HG02852 (cell line): ENCODE measurements at regions not wholly inside any gene's neighbourhood (a gene's known extent, or its start where the extent isn't known, plus 50 kb on each side); places are given as distances from the start of the nearest gene placed in this dataset.

ENCODE experiments used
- ATAC-seq: cut with Tn5 transposase; IDR thresholded peaks from one replicate; pipeline ENCODE4 v1.9.1; 2021; ENCODE audit warnings: mild to moderate bottlenecking, moderate library complexity; ENCODE audit not compliant: unreplicated experiment

DNA sequence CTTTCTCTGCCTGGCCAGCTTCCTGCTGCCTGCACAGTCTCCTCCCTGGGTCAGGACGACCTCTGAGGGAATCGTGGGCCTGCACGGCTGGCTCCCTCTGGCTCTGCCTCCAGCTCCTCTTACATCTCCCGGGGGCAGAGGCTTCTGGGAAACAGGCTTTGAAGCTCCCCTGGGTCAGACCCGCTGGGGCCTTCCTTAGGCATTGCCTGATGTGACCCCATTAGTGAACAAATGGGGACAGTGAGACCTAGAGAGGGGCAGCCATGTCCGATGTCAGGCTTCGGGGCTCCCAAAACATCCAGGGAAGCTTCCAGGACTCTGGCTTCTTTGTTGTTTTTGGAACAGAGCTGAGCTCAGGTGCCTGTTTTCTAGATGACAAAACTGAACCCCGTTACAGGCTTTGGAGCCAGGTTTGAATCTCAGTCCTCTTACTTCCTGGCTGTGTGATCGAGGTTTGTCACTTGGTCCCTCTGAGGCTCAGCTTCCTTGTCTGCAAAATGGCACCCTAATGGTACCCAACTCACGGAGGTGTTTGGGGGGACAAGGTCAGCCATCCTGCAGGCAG lies 94.3 kb downstream of the CEBPB start:
- ATAC-seq, result no peak

DNA sequence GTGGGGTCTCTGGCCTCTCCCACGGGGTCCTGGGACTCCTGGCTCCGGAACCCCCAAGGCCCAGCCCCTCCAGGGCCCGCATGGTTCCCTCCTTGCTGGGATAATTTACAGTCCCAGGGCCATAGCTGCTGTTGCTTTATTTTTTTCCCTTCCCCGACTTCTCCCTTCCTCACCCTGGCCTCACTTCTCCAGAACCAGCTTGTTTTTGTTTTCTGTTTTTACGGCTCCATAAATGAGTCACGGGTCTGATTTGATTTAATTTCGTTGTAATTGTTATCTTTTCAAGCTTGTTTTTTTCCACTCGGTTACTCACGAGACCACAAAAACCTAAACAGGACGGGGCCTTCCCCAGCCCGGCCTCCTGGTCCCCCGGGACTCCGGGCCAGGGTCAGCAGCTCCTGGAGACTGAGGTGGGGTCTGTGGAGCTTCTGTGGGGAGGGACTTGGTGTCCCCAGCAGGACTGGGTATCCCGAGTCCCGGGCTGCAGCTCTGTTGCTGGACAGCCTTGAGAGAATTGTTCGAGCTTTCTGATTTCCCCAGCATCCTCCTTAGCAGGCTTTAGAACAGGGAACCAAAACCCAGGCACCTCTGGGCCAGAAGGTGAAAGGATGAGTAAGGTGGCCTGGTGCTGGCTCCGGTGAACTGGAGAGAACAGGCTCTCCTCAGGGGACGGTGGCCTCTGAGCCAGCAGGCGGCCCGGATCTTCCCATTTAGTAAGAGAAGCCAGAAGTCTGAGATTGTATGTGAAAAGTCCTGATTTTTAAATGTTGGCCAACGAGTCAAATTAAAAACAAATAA lies 94.9 kb downstream of the CEBPB start:
- ATAC-seq, result peak; percentile 66

DNA sequence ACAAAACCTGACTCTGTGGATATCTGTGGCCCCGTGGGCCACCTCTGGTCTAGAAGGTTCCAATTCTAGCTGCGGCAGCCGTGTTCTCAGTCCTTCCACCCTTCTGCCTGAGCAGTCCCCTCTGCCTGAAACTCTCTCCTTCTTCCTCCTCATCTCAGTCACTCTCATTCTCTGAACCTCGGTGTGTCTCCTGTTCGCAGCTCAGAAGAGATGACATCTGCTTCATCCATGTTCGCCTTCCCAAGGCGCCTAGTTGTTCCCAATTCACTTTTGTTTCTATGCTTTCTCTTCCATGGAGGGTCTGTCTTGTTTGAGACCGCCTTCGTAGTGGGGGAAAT lies 95.5 kb downstream of the CEBPB start:
- peak; percentile 48 for ATAC-seq

DNA sequence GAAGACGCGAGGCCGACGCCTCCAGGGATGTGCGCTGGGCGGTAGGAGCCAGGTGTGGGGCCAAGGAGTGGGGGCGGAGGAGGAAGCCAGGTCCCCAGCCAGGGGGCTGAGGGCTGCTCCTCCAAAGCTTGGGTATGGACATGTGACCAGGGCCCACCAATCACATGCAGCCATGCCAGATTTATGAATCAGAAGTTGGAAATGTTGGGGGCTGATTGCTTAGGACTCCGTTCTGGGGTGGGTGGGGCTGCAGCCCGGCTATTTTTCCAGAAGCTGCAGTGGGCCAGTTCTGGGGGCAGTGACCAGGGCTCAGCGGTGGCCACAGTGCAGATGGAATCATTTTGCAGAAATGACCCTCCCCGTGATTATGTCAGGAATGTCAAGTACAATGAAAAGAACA lies 96.0 kb downstream of the CEBPB start:
- peak; percentile 38 for ATAC-seq

GRCh38 chr20:50287512-50287911 lies 96.9 kb downstream of the CEBPB start:
- no peak for ATAC-seq

- no peak for ATAC-seq
Observed at GRCh38 chr20:50288128-50288623, 97.5 kb downstream of the CEBPB start.

DNA sequence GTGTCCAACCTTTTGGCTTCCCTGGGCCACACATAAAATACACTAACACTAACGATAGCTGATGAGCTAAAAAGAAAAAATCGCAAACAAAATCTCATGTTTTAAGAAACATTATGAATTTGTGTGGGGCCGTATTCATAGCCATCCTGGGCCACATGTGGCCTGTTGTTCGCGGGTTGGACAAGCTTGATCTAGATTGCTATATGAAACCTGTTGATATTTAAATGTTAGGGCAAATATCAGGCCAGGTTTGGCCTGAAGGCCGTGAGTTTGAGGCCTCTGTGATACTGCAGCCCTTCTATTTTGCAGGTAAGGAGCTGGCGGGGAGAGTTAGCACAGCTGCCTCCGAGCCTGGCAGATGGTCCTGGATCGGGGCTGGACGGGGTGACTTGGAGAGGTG lies 99.0 kb downstream of the CEBPB start:
- no peak for ATAC-seq

DNA sequence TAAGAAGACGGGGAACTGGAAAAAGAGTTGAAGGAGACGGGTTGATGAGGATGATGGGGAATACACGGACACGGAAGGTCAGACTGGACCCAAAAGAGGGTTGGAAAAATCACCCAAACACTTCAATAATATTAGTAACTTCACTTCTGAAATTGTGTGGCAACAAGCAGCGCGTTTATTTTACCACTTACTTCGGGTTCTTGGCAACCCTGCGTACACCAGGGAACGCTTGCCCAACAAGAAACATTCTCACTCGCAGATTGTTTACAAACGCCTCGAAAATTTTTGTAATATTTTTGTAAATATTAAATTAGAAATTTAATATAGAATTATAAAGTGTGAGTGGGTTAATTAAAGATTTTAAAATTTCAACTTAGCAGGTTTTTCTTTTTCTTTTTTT lies 99.5 kb downstream of the CEBPB start:
- no peak for ATAC-seq

- no peak for ATAC-seq
Observed at GRCh38 chr20:50290808-50291207, 100.2 kb downstream of the CEBPB start.

GRCh38 chr20:50291254-50292078 lies 100.8 kb downstream of the CEBPB start:
- no peak for ATAC-seq

DNA sequence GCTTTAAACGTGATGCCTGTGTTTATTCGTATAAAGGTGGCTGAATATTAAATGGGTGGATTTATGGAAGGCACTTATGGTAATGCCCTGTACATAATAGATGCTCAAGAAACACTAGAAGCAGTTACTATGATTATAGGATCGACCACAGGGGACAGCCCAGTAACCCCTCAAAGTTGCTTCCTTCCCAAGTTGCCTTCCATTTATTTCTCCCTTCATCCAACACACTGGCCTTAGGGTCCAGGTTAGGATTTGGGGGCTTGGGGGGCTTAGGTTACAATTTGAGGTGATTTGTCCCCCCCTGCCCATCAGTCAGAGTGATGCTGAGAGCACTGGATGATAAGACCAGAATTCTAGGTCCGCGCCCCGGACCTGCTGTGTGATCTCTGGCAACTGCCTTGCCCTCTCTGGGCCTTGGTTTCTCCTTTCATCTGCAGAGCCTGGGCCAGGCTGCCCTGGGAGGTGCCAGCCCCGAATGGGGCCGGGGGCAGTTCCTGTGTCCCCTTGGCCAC lies 101.5 kb downstream of the CEBPB start:
- no peak for ATAC-seq

DNA sequence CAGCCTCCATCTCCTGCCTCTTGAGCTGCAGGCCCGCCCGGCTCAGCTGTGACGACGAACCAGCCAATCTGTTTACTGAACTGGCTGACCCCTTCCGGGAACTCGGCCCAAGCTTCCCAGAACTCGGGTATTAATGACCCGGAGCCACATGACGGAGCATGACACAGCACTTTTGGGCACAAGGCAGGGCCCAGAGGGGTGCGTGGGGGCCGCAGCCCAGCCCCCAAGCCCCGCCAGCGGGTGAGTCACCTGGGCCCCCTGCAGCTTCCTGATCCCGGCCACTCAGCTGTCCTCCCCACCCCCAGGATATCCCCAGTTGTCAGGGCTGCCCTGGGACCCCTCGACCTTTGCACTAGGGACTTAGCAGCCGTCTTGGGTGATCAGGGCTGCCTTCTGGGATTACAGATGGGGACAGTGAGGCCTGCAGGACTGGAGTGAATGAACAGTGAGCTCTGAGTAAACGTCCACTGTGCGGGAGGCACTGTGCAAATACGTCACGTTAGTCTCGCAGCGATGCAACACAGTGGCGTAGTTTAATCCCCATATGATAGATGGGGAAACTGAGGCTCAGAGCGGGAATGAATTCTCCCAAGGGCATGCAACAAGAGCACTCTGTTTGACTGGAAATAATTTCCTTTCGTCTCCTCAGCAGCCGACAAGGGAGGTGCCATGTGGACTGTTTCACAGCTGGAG lies 102.1 kb downstream of the CEBPB start:
- ATAC-seq, result no peak

- no peak for ATAC-seq
Observed at GRCh38 chr20:50293284-50294139, 102.9 kb downstream of the CEBPB start.

- no peak for ATAC-seq
Observed at GRCh38 chr20:50294164-50295088, 103.8 kb downstream of the CEBPB start.

DNA sequence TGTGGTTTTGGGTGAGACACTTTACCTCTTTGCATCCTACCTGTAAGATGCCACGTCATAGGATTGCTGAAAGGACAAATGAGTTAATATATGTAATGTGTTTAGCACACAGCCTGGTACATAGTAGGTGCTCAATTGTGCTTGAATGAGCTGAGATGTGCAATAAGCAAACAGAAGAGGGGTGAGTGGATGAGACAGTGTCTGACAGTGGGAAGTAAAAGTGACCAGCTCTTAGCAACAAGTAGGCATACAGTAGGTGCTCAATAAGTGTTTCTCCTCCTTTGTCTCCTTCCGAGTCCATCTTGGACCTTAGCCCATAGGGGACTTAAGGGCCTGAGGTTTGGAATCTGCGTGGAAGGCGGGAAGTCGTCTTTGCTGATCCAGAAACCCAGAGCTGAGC lies 104.7 kb downstream of the CEBPB start:
- no peak for ATAC-seq

- no peak for ATAC-seq
Observed at GRCh38 chr20:50295762-50296449, 105.3 kb downstream of the CEBPB start.

DNA sequence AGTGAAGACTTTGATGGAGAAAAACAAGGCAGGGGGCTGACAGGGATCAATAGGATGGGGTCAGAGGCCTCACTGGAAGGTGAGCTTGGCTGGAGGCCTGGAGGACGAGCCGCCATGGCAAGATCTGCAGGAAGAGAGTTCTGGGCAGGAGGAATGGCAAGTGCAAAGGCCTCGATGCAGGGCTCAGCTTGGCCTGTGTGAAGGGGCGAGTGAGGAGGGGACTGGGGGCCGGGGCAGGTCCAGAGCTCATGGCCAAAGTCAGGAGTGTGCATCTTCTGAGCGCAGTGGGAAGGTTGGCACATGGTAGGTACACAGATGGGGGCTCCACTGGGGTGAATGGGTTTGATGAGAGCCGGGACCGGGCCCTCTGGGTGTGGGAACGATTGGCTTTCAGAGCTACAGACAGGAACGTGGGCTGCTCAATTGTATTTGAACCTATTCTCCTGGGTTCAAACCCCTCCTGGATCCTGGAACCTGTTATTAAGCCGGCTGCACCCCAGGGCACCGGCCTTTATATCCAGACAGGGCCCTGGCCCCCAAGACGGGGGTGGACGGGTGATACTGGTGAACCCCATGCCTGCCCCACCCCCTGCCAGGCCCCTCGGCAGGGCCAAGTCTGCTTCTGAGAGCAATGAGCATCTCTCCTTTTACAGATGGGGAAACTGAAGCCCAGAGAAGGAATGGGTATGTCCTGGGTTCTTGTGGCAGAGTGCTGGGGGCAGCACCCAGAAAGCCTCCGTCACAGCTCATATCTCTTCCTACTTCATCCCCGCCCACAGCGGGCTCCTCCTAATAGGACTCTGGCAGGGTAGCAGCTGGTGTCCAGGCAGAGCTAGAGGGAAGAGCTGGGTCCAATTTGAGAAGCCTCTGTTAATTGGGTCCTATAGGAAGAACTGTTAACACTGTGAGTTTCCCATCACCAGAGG lies 106.1 kb downstream of the CEBPB start:
- no peak for ATAC-seq
